ENCODE measurements at regions not wholly inside any gene's neighbourhood (a gene's known extent, or its start where the extent isn't known, plus 50 kb on each side); places are given as distances from the start of the nearest gene placed in this dataset.

- H3K9me3 ChIP-seq (ENCODE audit: control insufficient read depth, insufficient read depth, low read depth, low read length): no peaks in the 10 kb centered on the region
- no peaks in the 10 kb centered on the region for H3K36me3 ChIP-seq (ENCODE audit: control insufficient read depth in 2 of 2, insufficient read depth in 1 of 2, low read length in 2 of 2)
- H3K4me3 ChIP-seq (ENCODE audit: low read depth, low read length): no peak overlapping the region
- ChIA-PET CTCF (no interaction called here), POLR2A (no interaction called here)
- H3K4me1 ChIP-seq (ENCODE audit: control insufficient read depth, insufficient read depth, low read length): no peaks in the 10 kb centered on the region
- no peak for TF ChIP-seq PATZ1 (tag by site-specific recombination; IDR thresholded peaks at IDR 0.05)
- no peak overlapping the region for H3K27ac ChIP-seq (ENCODE audit: extremely low read depth, low read depth, low read length)
Measured at GRCh38 chr11:91984033-91984584, 240.5 kb upstream of the FAT3 start.

GRCh38 chr11:91981995-91982394, 242.6 kb upstream of the FAT3 start:
- POLR2A ChIA-PET: no interaction called here
- Histone ChIP-seq H3K27ac (ENCODE audit: extremely low read depth, low read depth, low read length) (no peak overlapping the region), H3K4me3 (ENCODE audit: low read depth, low read length) (no peak overlapping the region), H3K36me3 (ENCODE audit: control insufficient read depth in 2 of 2, insufficient read depth in 1 of 2, low read length in 2 of 2) (no peaks in the 10 kb centered on the region), H3K4me1 (ENCODE audit: control insufficient read depth, insufficient read depth, low read length) (no peaks in the 10 kb centered on the region), H3K9me3 (ENCODE audit: control insufficient read depth, insufficient read depth, low read depth, low read length) (no peaks in the 10 kb centered on the region)
- CTCF ChIA-PET: interaction anchor here (1.2 kb wide), 1 partner anchor 11 kb away, joined by 3 read pairs; no protein-coding TSS in a partner anchor
- TF ChIP-seq MZF1 (tag by site-specific recombination; IDR thresholded peaks at IDR 0.05; ENCODE audit: borderline replicate concordance): no peak
- TF ChIP-seq ZNF416 (tag by site-specific recombination; IDR thresholded peaks at IDR 0.05): no peak
- TF ChIP-seq ZBTB8A (tag by site-specific recombination; IDR thresholded peaks at IDR 0.05): no peak
- TF ChIP-seq ZNF324 (tag by site-specific recombination; IDR thresholded peaks at IDR 0.05): no peak
- no peak for TF ChIP-seq KLF16 (tag by site-specific recombination; IDR thresholded peaks at IDR 0.05)
- TF ChIP-seq REPIN1 (tag by site-specific recombination; IDR thresholded peaks at IDR 0.05; ENCODE audit: low read depth): no peak

- ChIA-PET POLR2A (no interaction called here), CTCF (no interaction called here)
Measured at GRCh38 chr11:91979775-91980174, 244.8 kb upstream of the FAT3 start.

More at GRCh38 chr11:91979775-91980174, 244.8 kb upstream of the FAT3 start:
- Histone ChIP-seq H3K4me1 (ENCODE audit: control insufficient read depth, insufficient read depth, low read length) (no peaks in the 10 kb centered on the region), H3K4me3 (ENCODE audit: low read depth, low read length) (no peak overlapping the region), H3K27ac (ENCODE audit: extremely low read depth, low read depth, low read length) (no peak overlapping the region), H3K9me3 (ENCODE audit: control insufficient read depth, insufficient read depth, low read depth, low read length) (no peaks in the 10 kb centered on the region), H3K36me3 (ENCODE audit: control insufficient read depth in 2 of 2, insufficient read depth in 1 of 2, low read length in 2 of 2) (no peaks in the 10 kb centered on the region)
- TF ChIP-seq ZNF362 (tag by site-specific recombination; IDR thresholded peaks at IDR 0.05): no peak
- TF ChIP-seq ZNF677 (tag by site-specific recombination; IDR thresholded peaks at IDR 0.05): no peak
- TF ChIP-seq ZNF701 (tag by site-specific recombination; IDR thresholded peaks at IDR 0.05): no peak
- no peak for TF ChIP-seq ZNF792 (tag by site-specific recombination; IDR thresholded peaks at IDR 0.05)
- no peak for TF ChIP-seq ZNF621 (tag by site-specific recombination; IDR thresholded peaks at IDR 0.05)
- TF ChIP-seq ZNF624 (tag by site-specific recombination; IDR thresholded peaks at IDR 0.05): no peak
- TF ChIP-seq REST (tag by site-specific recombination; IDR thresholded peaks at IDR 0.05): no peak
- no peak for TF ChIP-seq ZNF76 (tag by site-specific recombination; IDR thresholded peaks at IDR 0.05; ENCODE audit: borderline replicate concordance, low read depth)
- no peak for TF ChIP-seq AEBP2 (tag by site-specific recombination; IDR thresholded peaks at IDR 0.05; ENCODE audit: borderline replicate concordance)
